ENCODE measurements at regions not wholly inside any gene's neighbourhood (a gene's known extent, or its start where the extent isn't known, plus 50 kb on each side); places are given as distances from the start of the nearest gene placed in this dataset.

GRCh38 chr10:130360826-130361311 lies 224.7 kb downstream of the GLRX3 start:
- no peak for TF ChIP-seq POLR2A (IDR thresholded peaks at IDR 0.05)
- no peak for TF ChIP-seq CTCF (IDR thresholded peaks at IDR 0.05)
